Sigmoid colon (tissue), 4 donors: ENCODE measurements at regions not wholly inside any gene's neighbourhood (a gene's known extent, or its start where the extent isn't known, plus 50 kb on each side); places are given as distances from the start of the nearest gene placed in this dataset.

Source experiments
- POLR2A ChIP-seq, 2 donors: fragments of 450-650 bp; IDR thresholded peaks; one replicate each; pipeline ENCODE4 v1.6.1; 2016; ENCODE audit warnings: antibody characterized with exemption in 2 of 2, mild to moderate bottlenecking in 2 of 2, moderate library complexity in 2 of 2
- POLR2AphosphoS5 ChIP-seq, 4 donors: sonication (generic); formaldehyde crosslinking; IDR thresholded peaks; one replicate each; pipeline ENCODE4 v1.6.1; 2017; ENCODE audit warnings: antibody characterized with exemption in 4 of 4

GRCh38 chr10:52637592-52637991, 135.0 kb downstream of the MBL2 start:
- TF ChIP-seq POLR2A (IDR thresholded peaks at IDR 0.05) (no peak), POLR2AphosphoS5 (IDR thresholded peaks at IDR 0.05) (no peak)
